Forelimb muscle (tissue), 1 donor: ENCODE measurements at regions not wholly inside any gene's neighbourhood (a gene's known extent, or its start where the extent isn't known, plus 50 kb on each side); places are given as distances from the start of the nearest gene placed in this dataset.

Experiments
- DNase-seq: peaks from one replicate; pipeline ENCODE4 v3.0.0-alpha.2; 2013; ENCODE audit warnings: low read depth

DNA sequence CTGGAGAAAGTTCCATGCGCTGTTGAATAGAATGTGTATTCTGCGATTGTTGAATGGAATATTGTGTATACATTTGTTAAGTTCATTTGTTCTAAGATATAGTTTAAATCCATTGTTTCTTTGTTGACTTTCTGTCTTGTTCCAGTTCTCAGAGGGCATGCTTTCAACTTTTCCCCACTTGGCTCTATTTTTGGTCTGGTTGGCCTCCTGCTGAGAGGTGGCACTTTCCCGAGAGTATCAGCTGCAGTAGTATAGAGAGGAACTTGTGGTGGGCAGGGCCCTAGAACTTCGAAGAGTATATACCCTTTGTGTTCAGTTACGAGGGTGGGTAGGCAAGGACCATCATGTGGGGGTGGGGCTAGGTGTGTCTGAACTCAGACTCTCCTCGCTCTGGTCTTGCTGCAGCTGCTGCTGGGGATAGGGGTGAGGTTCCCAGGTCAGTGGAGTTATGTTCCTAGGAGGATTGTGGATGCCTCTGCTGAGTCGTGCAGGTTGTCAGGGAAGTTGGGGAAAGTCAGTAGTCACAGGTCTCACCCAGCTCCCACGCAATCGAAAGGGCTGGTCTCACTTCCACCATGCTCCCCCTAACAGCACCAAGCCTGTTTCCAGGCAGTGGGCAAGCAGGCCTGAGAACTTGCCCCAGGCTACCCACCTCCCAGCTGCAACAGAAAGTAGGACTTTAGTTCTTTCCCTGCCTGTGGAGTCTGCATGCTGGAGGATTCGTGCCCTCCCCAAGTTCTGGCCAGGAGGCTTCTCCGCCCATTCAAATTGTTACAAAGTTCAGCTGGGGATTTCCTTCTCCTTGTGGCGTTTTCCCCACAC lies 118.9 kb upstream of the SSTR4 start:
- DNase-seq = no peak

GRCh38 chr20:22918286-22918983 lies 116.7 kb upstream of the SSTR4 start:
- no peak for DNase-seq

GRCh38 chr20:22920898-22921297 lies 114.2 kb upstream of the SSTR4 start:
- no peak for DNase-seq

GRCh38 chr20:22921595-22922421 lies 113.3 kb upstream of the SSTR4 start:
- DNase-seq = no peak

GRCh38 chr20:22922987-22923386 lies 112.1 kb upstream of the SSTR4 start:
- DNase-seq = no peak

DNA sequence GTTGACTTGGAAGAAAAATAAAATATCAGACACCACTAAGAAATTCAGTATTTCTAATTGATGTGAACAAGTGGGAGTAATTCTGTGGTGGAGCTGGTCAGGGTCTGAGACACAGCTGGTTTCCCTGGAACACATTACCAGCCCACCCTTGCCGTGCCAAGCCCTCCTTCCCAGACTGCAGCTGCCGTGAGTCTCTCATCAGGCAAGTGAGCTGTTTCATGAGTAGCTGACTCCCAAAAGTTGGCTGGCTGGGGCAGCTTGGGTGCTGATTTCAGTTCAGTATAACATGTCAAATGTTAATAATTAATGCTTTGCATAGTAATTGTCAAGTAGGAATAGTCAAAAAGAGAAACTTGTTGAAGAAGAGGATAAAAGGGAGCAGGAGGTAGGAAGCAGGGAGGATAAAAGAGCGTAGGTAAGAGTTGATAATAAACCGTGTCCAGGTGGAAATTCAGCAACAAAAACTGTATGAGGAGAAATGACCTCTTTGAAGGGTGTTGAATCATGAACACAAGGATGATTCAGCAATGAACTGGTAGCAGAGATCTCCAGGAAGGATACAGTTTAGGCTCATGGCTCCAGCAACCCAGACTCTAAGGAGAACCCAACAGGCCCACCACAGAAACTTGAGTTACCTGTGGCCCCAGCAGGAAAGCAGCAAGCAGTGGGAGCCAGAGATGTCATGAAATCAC lies 110.9 kb upstream of the SSTR4 start:
- DNase-seq = no peak

- no peak for DNase-seq
These were observed 110.0 kb upstream of the SSTR4 start for GRCh38 chr20:22924949-22925612.

GRCh38 chr20:22925613-22925983 lies 109.5 kb upstream of the SSTR4 start:
- DNase-seq = no peak

DNA sequence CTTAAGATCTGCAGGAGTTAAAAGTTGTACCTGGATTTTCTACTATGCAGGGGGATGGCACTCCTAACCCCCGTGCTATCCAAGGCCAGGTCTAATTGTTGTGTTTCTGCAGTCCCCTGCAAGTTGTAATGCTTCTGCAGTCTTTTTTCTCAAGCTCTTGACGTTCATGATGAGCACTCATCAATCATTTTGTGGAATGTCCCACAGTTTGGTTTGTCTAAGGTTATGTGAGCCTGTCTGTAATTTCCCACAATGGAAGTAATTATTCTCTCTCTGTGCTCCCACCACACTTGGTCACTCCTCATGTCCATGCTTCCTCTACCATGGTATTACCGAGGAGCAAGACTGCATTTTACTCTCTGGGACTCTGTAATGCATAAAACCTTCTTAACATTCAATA lies 107.6 kb upstream of the SSTR4 start:
- DNase-seq = no peak

GRCh38 chr20:22928679-22929078 lies 106.4 kb upstream of the SSTR4 start:
- DNase-seq = no peak

- DNase-seq = no peak
These were observed 105.5 kb upstream of the SSTR4 start for GRCh38 chr20:22929661-22930060.

DNA sequence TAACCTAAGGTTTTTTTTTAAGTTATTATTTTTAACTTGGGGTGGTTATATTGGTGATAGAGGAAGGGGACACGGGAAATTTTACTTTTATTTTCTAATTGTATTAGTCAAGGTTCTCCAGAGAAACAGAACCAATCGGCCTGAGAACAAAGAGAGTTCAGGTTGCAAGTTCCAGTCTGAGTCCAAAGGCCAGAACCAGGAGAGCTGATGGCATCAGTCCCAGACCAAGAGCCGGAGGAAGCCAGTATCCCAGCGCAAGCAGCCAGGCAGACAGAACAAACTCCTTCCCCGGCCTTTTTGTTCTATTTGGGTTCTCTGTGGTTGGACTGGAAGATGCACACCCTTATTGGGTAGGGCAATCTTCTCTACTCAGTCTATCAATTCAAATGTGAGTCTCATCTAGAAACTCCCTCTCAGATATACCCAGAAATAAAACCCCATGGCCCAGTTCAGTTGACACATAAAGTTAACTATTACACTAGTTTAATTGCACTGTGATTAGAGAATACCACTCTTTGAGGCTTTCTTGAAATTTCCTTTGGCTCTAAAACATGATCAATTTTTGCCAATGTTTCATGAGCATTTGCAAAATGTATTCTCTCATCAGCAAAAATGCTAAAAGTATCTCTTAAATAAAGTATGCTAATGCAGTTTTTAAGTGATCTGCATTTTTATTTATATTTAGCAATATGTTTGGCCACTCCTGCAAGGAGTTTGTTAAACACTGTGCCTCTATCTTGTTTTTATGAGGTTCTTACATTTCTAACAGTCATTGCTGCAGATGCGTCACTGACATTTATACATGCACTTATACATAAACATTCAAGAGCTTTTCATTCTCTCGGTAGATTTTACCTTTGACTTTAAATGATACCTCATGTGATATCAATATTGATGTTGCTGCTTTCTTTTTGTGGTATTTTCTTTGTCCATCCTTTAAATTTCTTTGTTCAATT lies 103.2 kb upstream of the SSTR4 start:
- no peak for DNase-seq

DNA sequence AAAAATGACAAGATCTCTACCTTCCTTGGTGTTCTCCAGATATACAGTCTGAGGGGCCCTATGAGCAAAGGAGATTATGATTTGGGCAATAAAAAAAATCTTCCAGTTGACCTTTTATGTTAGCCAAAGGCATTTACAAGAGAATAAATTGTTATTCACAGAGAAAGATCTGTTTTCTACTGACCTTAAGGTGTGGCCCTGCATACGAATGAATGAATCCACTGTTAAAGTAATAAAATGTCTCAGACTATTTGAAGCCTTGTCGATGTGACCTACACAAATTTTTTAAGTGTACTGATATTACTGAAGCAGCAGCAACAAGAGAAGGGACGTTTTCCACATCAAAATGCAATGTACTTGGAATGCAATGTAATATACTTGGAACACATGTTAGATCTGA lies 95.9 kb upstream of the SSTR4 start:
- DNase-seq = no peak

- no peak for DNase-seq
These were observed 94.8 kb upstream of the SSTR4 start for GRCh38 chr20:22940350-22940749.

GRCh38 chr20:22941550-22941949 lies 93.6 kb upstream of the SSTR4 start:
- no peak for DNase-seq

- no peak for DNase-seq
These were observed 92.4 kb upstream of the SSTR4 start for GRCh38 chr20:22942742-22943141.

DNA sequence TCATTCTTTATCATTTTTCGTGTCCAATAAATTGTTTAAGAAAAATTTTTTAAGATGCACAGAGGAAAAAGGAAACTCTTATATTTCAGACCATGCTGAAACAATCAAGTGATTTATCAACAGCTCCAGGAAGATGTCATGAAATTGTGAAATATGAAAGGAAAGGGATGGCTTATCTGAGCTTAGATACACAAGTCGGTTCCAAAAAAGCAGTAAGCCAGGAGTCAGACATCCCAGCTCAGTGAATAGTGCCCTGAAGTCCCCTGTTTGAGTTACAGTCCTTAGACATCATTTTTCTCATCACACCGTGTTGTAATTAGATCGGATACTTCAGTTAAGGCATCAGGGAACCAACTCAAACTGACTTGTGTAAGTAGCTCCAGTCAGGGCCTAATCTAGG lies 91.0 kb upstream of the SSTR4 start:
- DNase-seq = no peak

DNA sequence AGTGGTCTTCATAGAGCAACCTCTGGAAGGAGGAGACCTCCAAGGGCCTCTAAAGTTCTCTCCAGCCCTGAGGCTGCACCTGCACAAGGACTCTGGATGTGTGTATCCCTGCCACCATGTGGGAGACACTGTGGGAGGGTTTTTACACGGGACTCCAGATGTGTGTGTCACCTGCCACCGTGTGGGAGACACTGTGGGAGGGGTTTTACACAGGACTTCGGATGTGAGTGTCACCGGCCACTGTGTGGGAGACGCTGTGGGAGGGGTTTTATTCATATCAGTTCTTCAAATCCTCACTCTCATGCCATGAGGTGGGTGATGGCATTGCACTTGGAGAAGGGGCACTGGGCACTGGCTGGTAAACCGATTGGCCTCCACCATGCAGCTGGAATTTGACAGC lies 90.2 kb upstream of the SSTR4 start:
- no peak for DNase-seq

GRCh38 chr20:22946596-22946995 lies 88.5 kb upstream of the SSTR4 start:
- DNase-seq = no peak
